SK-N-MC (cell line): ENCODE measurements at regions not wholly inside any gene's neighbourhood (a gene's known extent, or its start where the extent isn't known, plus 50 kb on each side); places are given as distances from the start of the nearest gene placed in this dataset.

ENCODE experiments used
- EZH2 ChIP-seq: fragments of 200-600 bp; sonication (generic); IDR thresholded peaks from one replicate; pipeline ENCODE4 v1.6.1; 2017; ENCODE audit warnings: antibody characterized with exemption
- FOXP2 ChIP-seq: optimal IDR thresholded peaks from 2 replicates; pipeline ENCODE3; 2011; ENCODE audit warnings: mild to moderate bottlenecking, moderate library complexity; ENCODE audit not compliant: insufficient read depth; ENCODE audit errors: extremely low read length, control extremely low read depth
- POLR2AphosphoS5 ChIP-seq: IDR thresholded peaks from 2 replicates; pipeline ENCODE4 v1.6.1; 2012; ENCODE audit warnings: mild to moderate bottlenecking, low read depth, low read length, borderline replicate concordance

DNA sequence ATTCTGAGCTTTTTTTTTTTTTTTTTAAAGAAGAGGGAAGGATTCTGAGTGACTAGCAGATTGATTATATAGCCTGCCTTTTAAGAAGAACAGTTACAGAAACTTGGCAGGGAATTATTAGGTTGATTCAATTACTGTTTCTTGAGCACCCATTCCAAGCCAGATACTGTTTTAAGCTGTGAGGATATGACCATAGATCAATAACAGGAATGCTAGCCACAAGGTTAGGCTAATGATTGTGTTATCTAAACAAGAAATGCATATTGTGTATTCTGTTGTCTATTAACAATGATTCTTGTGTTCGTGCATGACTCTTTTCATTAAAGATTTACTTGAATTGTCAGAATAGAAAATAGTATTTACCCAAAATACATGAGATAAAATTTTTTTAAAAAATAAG is 67.1 kb downstream of the PRORP start:
- TF ChIP-seq EZH2 (no peak), POLR2AphosphoS5 (no peak), FOXP2 (no peak)
